ENCODE measurements at regions not wholly inside any gene's neighbourhood (a gene's known extent, or its start where the extent isn't known, plus 50 kb on each side); places are given as distances from the start of the nearest gene placed in this dataset.

DNA sequence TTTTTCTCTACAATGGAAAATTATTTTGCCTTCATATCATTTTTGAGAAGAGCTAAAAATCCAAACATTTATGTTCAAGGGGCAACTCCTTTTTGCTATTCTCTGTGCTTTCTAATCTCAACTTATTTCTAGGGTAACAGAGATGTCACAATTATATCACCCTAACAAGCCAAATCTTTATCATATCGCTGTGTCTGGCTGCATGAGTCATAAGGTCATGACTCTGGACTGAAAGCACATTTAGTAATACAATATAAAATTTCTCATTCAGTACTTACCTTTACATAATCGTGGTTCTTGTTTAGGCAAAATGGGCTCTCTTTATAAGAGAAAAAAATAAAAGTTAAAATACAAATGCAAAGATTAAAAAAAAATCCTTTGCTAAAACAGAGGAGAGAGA is 326.0 kb downstream of the CASP12 start:
- no peaks in the 10 kb centered on the region for H3K27me3 ChIP-seq (ENCODE audit: control insufficient read depth in 2 of 2, insufficient read depth in 2 of 2, low read length in 2 of 2)
- no peak overlapping the region for H3K27ac ChIP-seq (ENCODE audit: low read depth in 1 of 2, low read length in 2 of 2)
- no peaks in the 10 kb centered on the region for H3K79me2 ChIP-seq (ENCODE audit: insufficient read depth, low read length)
- no peaks in the 10 kb centered on the region for H3K9me3 ChIP-seq (replicated peaks in 1 of 2; ENCODE audit: control insufficient read depth in 1 of 2, insufficient read depth in 1 of 2, low read length in 2 of 2)
- Mint-ChIP-seq H3K27ac (no peak overlapping the region), H3K4me3 (no peak overlapping the region), H3K36me3 (no peaks in the 10 kb centered on the region), H3K4me1 (no peaks in the 10 kb centered on the region), H3K27me3 (ENCODE audit: low read depth in 3 of 3) (no peaks in the 10 kb centered on the region), H3K9me3 (peaks cover 0 to 6% (median 3%) of the 10 kb centered on the region in 7 donors)
- TF ChIP-seq CTCF (IDR thresholded peaks at IDR 0.05) = no peak
- no CpG with 5 or more reads among the region's 2 CpGs for WGBS (ENCODE audit: insufficient coverage)
- no peaks in the 10 kb centered on the region for H4K20me1 ChIP-seq (ENCODE audit: insufficient read depth, low read length)
- H2AFZ ChIP-seq (ENCODE audit: insufficient read depth, low read depth, low read length, poor library complexity, severe bottlenecking) = no peak overlapping the region
- no peak for DNase-seq
- no peak overlapping the region for H3K4me3 ChIP-seq (replicated peaks in 1 of 3; ENCODE audit: low read depth in 2 of 3, low read length in 3 of 3)
- no peak overlapping the region for H3K9ac ChIP-seq (ENCODE audit: insufficient read depth, low read length, poor library complexity, severe bottlenecking)
- intact Hi-C loops (cut with micrococcal nuclease) = no loop called here
- no peaks in the 10 kb centered on the region for H3K36me3 ChIP-seq (replicated peaks in 1 of 2; ENCODE audit: control insufficient read depth in 1 of 2, insufficient read depth in 2 of 2, low read length in 2 of 2)
- no peak overlapping the region for H3K4me2 ChIP-seq (replicated peaks; ENCODE audit: extremely low read depth, low read length, poor library complexity, severe bottlenecking)
- no peaks in the 10 kb centered on the region for H3K4me1 ChIP-seq (ENCODE audit: control insufficient read depth in 1 of 2, insufficient read depth in 2 of 2, low read length in 2 of 2)

DNA sequence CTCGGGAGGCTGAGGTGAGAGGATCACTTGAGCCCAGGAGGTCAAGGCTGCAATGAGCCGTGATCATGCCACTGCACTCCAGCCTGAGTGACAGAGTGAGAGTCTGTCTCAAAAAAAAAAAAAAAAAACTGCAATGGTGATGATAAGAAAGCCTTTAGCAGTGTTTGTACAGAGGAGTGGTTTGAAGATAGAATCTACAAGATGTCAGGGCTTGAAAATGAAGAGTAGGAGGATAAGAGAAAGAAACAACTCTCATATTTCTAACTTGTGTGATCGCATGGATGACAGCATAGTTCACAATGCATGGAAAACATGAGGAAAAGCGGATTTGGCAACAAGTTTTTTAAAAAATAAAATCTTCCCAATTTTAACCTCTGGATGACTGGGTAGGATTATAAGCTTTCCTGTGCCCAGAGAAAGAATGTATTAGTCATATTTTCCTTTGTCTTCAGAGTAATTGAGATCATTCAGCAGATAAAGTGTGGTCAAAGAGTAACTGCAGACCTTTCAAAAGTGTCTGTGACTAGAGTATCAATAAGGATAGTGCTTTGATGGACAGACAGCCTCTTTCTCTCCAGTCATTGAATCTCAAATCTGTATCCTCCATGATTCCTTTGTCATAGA is 328.1 kb downstream of the CASP12 start:
- H3K4me3 ChIP-seq (replicated peaks in 1 of 3; ENCODE audit: low read depth in 2 of 3, low read length in 3 of 3) = no peak overlapping the region
- no peaks in the 10 kb centered on the region for H3K4me1 Mint-ChIP-seq
- H3K36me3 Mint-ChIP-seq = no peaks in the 10 kb centered on the region
- DNase-seq = no peak
- TF ChIP-seq CTCF (IDR thresholded peaks at IDR 0.05) = no peak
- H3K9me3 ChIP-seq (replicated peaks in 1 of 2; ENCODE audit: control insufficient read depth in 1 of 2, insufficient read depth in 1 of 2, low read length in 2 of 2) = peaks cover 0 to 2% of the 10 kb centered on the region in 2 donors
- no peak overlapping the region for H3K4me2 ChIP-seq (replicated peaks; ENCODE audit: extremely low read depth, low read length, poor library complexity, severe bottlenecking)
- intact Hi-C loops (cut with micrococcal nuclease) = no loop called here
- H3K27ac ChIP-seq (ENCODE audit: low read depth in 1 of 2, low read length in 2 of 2) = no peak overlapping the region
- H3K9ac ChIP-seq (ENCODE audit: insufficient read depth, low read length, poor library complexity, severe bottlenecking) = no peak overlapping the region
- H3K27ac Mint-ChIP-seq = no peak overlapping the region
- H4K20me1 ChIP-seq (ENCODE audit: insufficient read depth, low read length) = no peaks in the 10 kb centered on the region
- H3K79me2 ChIP-seq (ENCODE audit: insufficient read depth, low read length) = no peaks in the 10 kb centered on the region
- WGBS (ENCODE audit: insufficient coverage) = no CpG with 5 or more reads among the region's 4 CpGs
- no peaks in the 10 kb centered on the region for H3K4me1 ChIP-seq (ENCODE audit: control insufficient read depth in 1 of 2, insufficient read depth in 2 of 2, low read length in 2 of 2)
- H3K4me3 Mint-ChIP-seq = no peak overlapping the region
- H3K27me3 Mint-ChIP-seq (ENCODE audit: low read depth in 3 of 3) = no peaks in the 10 kb centered on the region
- H2AFZ ChIP-seq (ENCODE audit: insufficient read depth, low read depth, low read length, poor library complexity, severe bottlenecking) = no peak overlapping the region
- H3K36me3 ChIP-seq (replicated peaks in 1 of 2; ENCODE audit: control insufficient read depth in 1 of 2, insufficient read depth in 2 of 2, low read length in 2 of 2) = no peaks in the 10 kb centered on the region
- peaks cover 0 to 7% (median 2%) of the 10 kb centered on the region in 7 donors for H3K9me3 Mint-ChIP-seq
- no peaks in the 10 kb centered on the region for H3K27me3 ChIP-seq (ENCODE audit: control insufficient read depth in 2 of 2, insufficient read depth in 2 of 2, low read length in 2 of 2)

All from CD14-positive monocyte (primary cell).